IMR-90 (cell line): ENCODE measurements at regions not wholly inside any gene's neighbourhood (a gene's known extent, or its start where the extent isn't known, plus 50 kb on each side); places are given as distances from the start of the nearest gene placed in this dataset.

ENCODE experiments used
- ATAC-seq: fragments of 200-7000 bp; cut with Tn5 transposase; 2 replicates; pipeline ENCODE4 v1.9.1; 2020; ENCODE audit warnings: low read depth, mild to moderate bottlenecking, moderate library complexity
- BruUV-seq: library from RNA; stranded (reverse); fragments of 400-500 nt; replicated peaks from 2 replicates; lab custom pipeline; 2021; lab: Mats Ljungman, UMichigan
- CTCF ChIA-PET: fragments of 300-600 bp; formaldehyde crosslinking; extraction: SDS; loops from one replicate; lab custom pipeline; 2021; ENCODE audit warnings: antibody characterized with exemption; lab: Yijun Ruan, JAX
- POLR2A ChIA-PET: fragments of 300-600 bp; sonication (Branson Sonifier 250); formaldehyde crosslinking; loops from one replicate; lab custom pipeline; 2022; ENCODE audit warnings: antibody characterized with exemption; ENCODE audit not compliant: unreplicated experiment; lab: Charles Lee
- DNase-seq: peaks from one replicate; pipeline ENCODE4 v3.0.0; 2013
- H2AFZ ChIP-seq: replicated peaks from 2 replicates; pipeline ENCODE3; 2013; ENCODE audit warnings: low read length, mild to moderate bottlenecking; ENCODE audit not compliant: poor library complexity
- H2AK5ac ChIP-seq: 2 replicates; pipeline ENCODE4 v1.6.1; 2013; ENCODE audit warnings: low read depth, low read length, inconsistent platforms
- H2AK9ac ChIP-seq: replicated peaks from 2 replicates; pipeline ENCODE3; 2013; ENCODE audit warnings: mild to moderate bottlenecking, low read depth, low read length, moderate library complexity; ENCODE audit not compliant: poor library complexity
- H2BK120ac ChIP-seq: 2 replicates; pipeline ENCODE4 v1.6.1; 2013; ENCODE audit warnings: low read depth, low read length, inconsistent platforms
- H2BK15ac ChIP-seq: 3 replicates; pipeline ENCODE4 v1.6.1; 2013; ENCODE audit warnings: low read depth, low read length, inconsistent platforms
- H2BK20ac ChIP-seq: 2 replicates; pipeline ENCODE4 v1.6.1; 2013; ENCODE audit warnings: low read depth, mild to moderate bottlenecking, inconsistent platforms, low read length, moderate library complexity
- H2BK5ac ChIP-seq: 2 replicates; pipeline ENCODE4 v1.6.1; 2013; ENCODE audit warnings: mild to moderate bottlenecking, low read depth, low read length, inconsistent platforms; ENCODE audit not compliant: poor library complexity, severe bottlenecking
- H3K14ac ChIP-seq: replicated peaks from 2 replicates; pipeline ENCODE4 v1.6.1; 2013; ENCODE audit warnings: low read depth, low read length, inconsistent platforms
- H3K18ac ChIP-seq: 2 replicates; pipeline ENCODE4 v1.6.1; 2013; ENCODE audit warnings: low read depth, low read length, control low read depth
- H3K23ac ChIP-seq: 2 replicates; pipeline ENCODE4 v1.6.1; 2013; ENCODE audit warnings: low read depth, low read length, inconsistent platforms
- H3K27ac ChIP-seq: 2 replicates; pipeline ENCODE4 v1.5.1; 2013; ENCODE audit warnings: mild to moderate bottlenecking, control low read depth, low read length; ENCODE audit not compliant: insufficient read depth
- H3K27me3 ChIP-seq: 2 replicates; pipeline ENCODE4 v1.6.1; 2013; ENCODE audit warnings: low read length; ENCODE audit not compliant: control insufficient read depth, insufficient read depth
- H3K36me3 ChIP-seq: 2 replicates; pipeline ENCODE4 v1.6.1; 2013; ENCODE audit warnings: low read length, mixed read lengths; ENCODE audit not compliant: control insufficient read depth, insufficient read depth
- H3K4ac ChIP-seq: 2 replicates; pipeline ENCODE4 v1.6.1; 2013; ENCODE audit warnings: low read depth, low read length, inconsistent platforms
- H3K4me1 ChIP-seq: 2 replicates; pipeline ENCODE4 v1.6.1; 2013; ENCODE audit warnings: low read length, mixed read lengths; ENCODE audit not compliant: control insufficient read depth, insufficient read depth
- H3K4me2 ChIP-seq: 2 replicates; pipeline ENCODE4 v1.6.1; 2013; ENCODE audit warnings: low read depth, mild to moderate bottlenecking, control low read depth, low read length, moderate library complexity
- H3K4me3 ChIP-seq: 2 replicates; pipeline ENCODE4 v1.5.1; 2013; ENCODE audit warnings: low read depth, mild to moderate bottlenecking, control low read depth, low read length, moderate library complexity; ENCODE audit not compliant: insufficient read depth
- H3K56ac ChIP-seq: 2 replicates; pipeline ENCODE4 v1.6.1; 2013; ENCODE audit warnings: low read length, inconsistent platforms; ENCODE audit not compliant: insufficient read depth; ENCODE audit errors: extremely low read depth
- H3K79me1 ChIP-seq, 2 experiments: 2 replicates each; pipeline ENCODE4 v1.6.1; 2013; ENCODE audit warnings: low read length in 2 of 2, inconsistent platforms in 1 of 2, low read depth in 1 of 2
- H3K9ac ChIP-seq: 2 replicates; pipeline ENCODE4 v1.6.1; 2013; ENCODE audit warnings: low read depth, low read length, control low read depth
- H3K9me1 ChIP-seq: 2 replicates; pipeline ENCODE4 v1.6.1; 2013; ENCODE audit warnings: low read length, inconsistent platforms; ENCODE audit not compliant: insufficient read depth
- H3K9me3 ChIP-seq: 2 replicates; pipeline ENCODE4 v1.6.1; 2013; ENCODE audit warnings: low read length; ENCODE audit not compliant: control insufficient read depth, insufficient read depth
- H4K20me1 ChIP-seq: 2 replicates; pipeline ENCODE4 v1.6.1; 2013; ENCODE audit warnings: low read length, inconsistent platforms; ENCODE audit not compliant: insufficient read depth
- H4K5ac ChIP-seq: 2 replicates; pipeline ENCODE4 v1.6.1; 2013; ENCODE audit warnings: mild to moderate bottlenecking, low read depth, low read length, control low read depth
- H4K8ac ChIP-seq, 2 experiments: 2 replicates each; pipeline ENCODE4 v1.6.1; 2013; ENCODE audit warnings: low read depth in 2 of 2, low read length in 2 of 2, control low read depth in 1 of 2, inconsistent platforms in 1 of 2
- H4K91ac ChIP-seq: 2 replicates; pipeline ENCODE4 v1.6.1; 2013; ENCODE audit warnings: low read depth, low read length, inconsistent platforms; ENCODE audit not compliant: insufficient read depth
- CHD1 ChIP-seq: IDR thresholded peaks from 2 replicates; pipeline ENCODE4 v1.6.1; 2012; ENCODE audit warnings: low read depth, low read length, improper control_type of control experiment
- CTCF ChIP-seq: conservative IDR thresholded peaks from 2 replicates; pipeline ENCODE4 v1.5.1; 2012; ENCODE audit warnings: mild to moderate bottlenecking, low read depth, low read length, improper control_type of control experiment
- ELK1 ChIP-seq: fragments of 150-350 bp; IDR thresholded peaks from 2 replicates; pipeline ENCODE4 v1.6.1; 2016; ENCODE audit warnings: low read depth, mild to moderate bottlenecking, low read length, moderate library complexity, borderline replicate concordance
- NFE2L2 ChIP-seq: fragments of 150-350 bp; IDR thresholded peaks from 2 replicates; pipeline ENCODE4 v1.6.1; 2016; ENCODE audit warnings: low read depth, mild to moderate bottlenecking, low read length
- POLR2A ChIP-seq: IDR thresholded peaks from 2 replicates; pipeline ENCODE4 v1.6.1; 2012; ENCODE audit warnings: mild to moderate bottlenecking, low read depth, low read length
- USF2 ChIP-seq: fragments of 150-350 bp; IDR thresholded peaks from 2 replicates; pipeline ENCODE4 v1.6.1; 2017; ENCODE audit warnings: mild to moderate bottlenecking, antibody characterized with exemption, low read length, low read depth
- dilution Hi-C: fragments of 300-500 bp; cut with HindIII; formaldehyde crosslinking; loops from one replicate; pipeline ENCODE4 v1.14.3; 2018; ENCODE audit warnings: low sequenced_read_pairs; ENCODE audit not compliant: unreplicated experiment
- in situ Hi-C: fragments of 300-500 bp; cut with MboI; formaldehyde crosslinking; loops from 3 replicates; pipeline ENCODE4 v1.14.3; 2019; ENCODE audit warnings: low sequenced_read_pairs, inconsistent platforms, mixed read lengths
- intact Hi-C: fragments of 100-400 bp; cut with micrococcal nuclease; formaldehyde crosslinking; loops from 2 replicates; pipeline ENCODE4 v1.10.0; 2022

- Histone ChIP-seq H3K27ac (no peak overlapping the region), H2BK120ac (no peak overlapping the region), H3K18ac (no peak overlapping the region), H3K4ac (no peak overlapping the region), H2BK5ac (no peak overlapping the region), H2AK9ac (no peak overlapping the region), H3K23ac (no peak overlapping the region), H3K9me3 (no peaks in the 10 kb centered on the region), H3K36me3 (no peaks in the 10 kb centered on the region), H4K20me1 (no peaks in the 10 kb centered on the region), H3K27me3 (no peaks in the 10 kb centered on the region), H2BK15ac (no peak overlapping the region), H3K9ac (no peak overlapping the region), H3K79me1 (no peaks in the 10 kb centered on the region), H2BK20ac (no peak overlapping the region), H3K14ac (no peak overlapping the region), H3K4me3 (no peak overlapping the region), H2AFZ (no peak overlapping the region), H3K9me1 (no peaks in the 10 kb centered on the region), H3K4me1 (no peaks in the 10 kb centered on the region), H2AK5ac (no peak overlapping the region), H3K4me2 (no peak overlapping the region), H4K8ac (no peak overlapping the region), H4K5ac (no peak overlapping the region), H3K56ac (no peak overlapping the region), H4K91ac (no peak overlapping the region)
- TF ChIP-seq USF2 = no peak
- TF ChIP-seq CTCF = no peak
- TF ChIP-seq ELK1 = no peak
- no peak for TF ChIP-seq NFE2L2
- no peak for TF ChIP-seq CHD1
- no peak for TF ChIP-seq POLR2A
- BruUV-seq = no TSS peak
- POLR2A ChIA-PET = no interaction called here
- dilution Hi-C loops = no loop called here
- CTCF ChIA-PET = interaction anchor here (0.6 kb wide), 1 partner anchor 702 kb away, joined by 3 read pairs; no protein-coding TSS in a partner anchor
- intact Hi-C loops = no loop called here
- no peak for ATAC-seq
- no peak for DNase-seq
- in situ Hi-C loops = no loop called here
Measured at GRCh38 chr4:163595580-163595979, 101.1 kb downstream of the TMA16 start.
